ENCODE measurements at regions not wholly inside any gene's neighbourhood (a gene's known extent, or its start where the extent isn't known, plus 50 kb on each side); places are given as distances from the start of the nearest gene placed in this dataset.

GRCh38 chr5:97591781-97592180 is 408.7 kb upstream of the RIOK2 start:
- TF ChIP-seq, protein P1, sequence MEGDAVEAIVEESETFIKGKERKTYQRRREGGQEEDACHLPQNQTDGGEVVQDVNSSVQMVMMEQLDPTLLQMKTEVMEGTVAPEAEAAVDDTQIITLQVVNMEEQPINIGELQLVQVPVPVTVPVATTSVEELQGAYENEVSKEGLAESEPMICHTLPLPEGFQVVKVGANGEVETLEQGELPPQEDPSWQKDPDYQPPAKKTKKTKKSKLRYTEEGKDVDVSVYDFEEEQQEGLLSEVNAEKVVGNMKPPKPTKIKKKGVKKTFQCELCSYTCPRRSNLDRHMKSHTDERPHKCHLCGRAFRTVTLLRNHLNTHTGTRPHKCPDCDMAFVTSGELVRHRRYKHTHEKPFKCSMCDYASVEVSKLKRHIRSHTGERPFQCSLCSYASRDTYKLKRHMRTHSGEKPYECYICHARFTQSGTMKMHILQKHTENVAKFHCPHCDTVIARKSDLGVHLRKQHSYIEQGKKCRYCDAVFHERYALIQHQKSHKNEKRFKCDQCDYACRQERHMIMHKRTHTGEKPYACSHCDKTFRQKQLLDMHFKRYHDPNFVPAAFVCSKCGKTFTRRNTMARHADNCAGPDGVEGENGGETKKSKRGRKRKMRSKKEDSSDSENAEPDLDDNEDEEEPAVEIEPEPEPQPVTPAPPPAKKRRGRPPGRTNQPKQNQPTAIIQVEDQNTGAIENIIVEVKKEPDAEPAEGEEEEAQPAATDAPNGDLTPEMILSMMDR (conservative IDR thresholded peaks at IDR 0.05) = no peak
- no peak for TF ChIP-seq ZFX (IDR thresholded peaks at IDR 0.05)

Measured in C4-2B (cell line).